Muscle of leg (tissue), 3 donors: ENCODE measurements at regions not wholly inside any gene's neighbourhood (a gene's known extent, or its start where the extent isn't known, plus 50 kb on each side); places are given as distances from the start of the nearest gene placed in this dataset.

Source experiments
- DNase-seq: peaks from one replicate; pipeline ENCODE4 v3.0.0; 2013
- H3K27ac ChIP-seq: one replicate; pipeline ENCODE4 v1.5.1; 2013; ENCODE audit warnings: mild to moderate bottlenecking, low read length, control low read depth
- H3K27me3 ChIP-seq: one replicate; pipeline ENCODE4 v1.6.1; 2013; ENCODE audit warnings: low read length; ENCODE audit not compliant: control insufficient read depth, insufficient read depth
- H3K36me3 ChIP-seq: one replicate; pipeline ENCODE4 v1.6.1; 2013; ENCODE audit warnings: low read length; ENCODE audit not compliant: control insufficient read depth, insufficient read depth
- H3K4me1 ChIP-seq: one replicate; pipeline ENCODE4 v1.6.1; 2013; ENCODE audit warnings: low read length; ENCODE audit not compliant: control insufficient read depth, insufficient read depth
- H3K4me3 ChIP-seq: one replicate; pipeline ENCODE4 v1.5.1; 2013; ENCODE audit warnings: low read length, control low read depth
- H3K9me3 ChIP-seq: replicated peaks from 2 replicates; pipeline ENCODE4 v1.6.1; 2013; ENCODE audit warnings: low read depth, low read length; ENCODE audit not compliant: control insufficient read depth
- WGBS: methylation state at CpG from one replicate; pipeline ENCODE4 v1.1.5; 2013; ENCODE audit warnings: missing lambda C conversion rate; ENCODE audit not compliant: insufficient coverage; 5-methylcytosine and 5-hydroxymethylcytosine counted together

GRCh38 chr12:93113317-93114006 lies 184.4 kb upstream of the EEA1 start:
- no peaks in the 10 kb centered on the region for H3K27me3 ChIP-seq
- no peak overlapping the region for H3K4me3 ChIP-seq
- peaks cover 22% of the 10 kb centered on the region for H3K4me1 ChIP-seq
- WGBS = 86% methylated on average over 1 of the region's 2 CpGs
- DNase-seq = no peak
- no peak overlapping the region for H3K27ac ChIP-seq
- no peaks in the 10 kb centered on the region for H3K9me3 ChIP-seq
- H3K36me3 ChIP-seq = no peaks in the 10 kb centered on the region

- peak; percentile 87 for DNase-seq
- Histone ChIP-seq H3K27me3 (no peaks in the 10 kb centered on the region), H3K27ac (peak overlapping the region; percentile 69), H3K4me1 (peaks cover 22% of the 10 kb centered on the region), H3K4me3 (no peak overlapping the region), H3K9me3 (no peaks in the 10 kb centered on the region), H3K36me3 (no peaks in the 10 kb centered on the region)
- 31% methylated on average over 4 of the region's 6 CpGs for WGBS
Measured at GRCh38 chr12:93115198-93115601, 186.1 kb upstream of the EEA1 start.

GRCh38 chr12:93115646-93116045 lies 186.6 kb upstream of the EEA1 start:
- H3K27ac ChIP-seq = peak overlapping the region; percentile 69

GRCh38 chr12:93116632-93117031 lies 187.5 kb upstream of the EEA1 start:
- no peaks in the 10 kb centered on the region for H3K36me3 ChIP-seq
- H3K4me3 ChIP-seq = no peak overlapping the region
- 93% methylated on average over 2 of the region's 4 CpGs for WGBS
- no peak overlapping the region for H3K27ac ChIP-seq
- H3K4me1 ChIP-seq = peaks cover 22% of the 10 kb centered on the region
- no peak for DNase-seq
- no peaks in the 10 kb centered on the region for H3K9me3 ChIP-seq
- no peaks in the 10 kb centered on the region for H3K27me3 ChIP-seq

More at GRCh38 chr12:93115646-93116045, 186.6 kb upstream of the EEA1 start:
- 5% methylated on average over 2 of the region's 4 CpGs for WGBS
- no peak overlapping the region for H3K4me3 ChIP-seq
- peaks cover 22% of the 10 kb centered on the region for H3K4me1 ChIP-seq
- DNase-seq = peak; percentile 87
- no peaks in the 10 kb centered on the region for H3K9me3 ChIP-seq
- no peaks in the 10 kb centered on the region for H3K27me3 ChIP-seq
- no peaks in the 10 kb centered on the region for H3K36me3 ChIP-seq

GRCh38 chr12:93121729-93122488 lies 192.8 kb upstream of the EEA1 start:
- no peaks in the 10 kb centered on the region for H3K27me3 ChIP-seq
- no peak overlapping the region for H3K4me3 ChIP-seq
- H3K4me1 ChIP-seq = no peaks in the 10 kb centered on the region
- 55% methylated on average over 2 of the region's 4 CpGs for WGBS
- H3K9me3 ChIP-seq = no peaks in the 10 kb centered on the region
- no peaks in the 10 kb centered on the region for H3K36me3 ChIP-seq
- no peak overlapping the region for H3K27ac ChIP-seq
- peak; percentile 70 for DNase-seq

GRCh38 chr12:93122569-93123091 lies 193.5 kb upstream of the EEA1 start:
- Histone ChIP-seq H3K4me3 (no peak overlapping the region), H3K27me3 (no peaks in the 10 kb centered on the region), H3K4me1 (peaks cover 4% of the 10 kb centered on the region), H3K27ac (no peak overlapping the region), H3K9me3 (no peaks in the 10 kb centered on the region), H3K36me3 (no peaks in the 10 kb centered on the region)
- no peak for DNase-seq
- WGBS = 100% methylated on average over 1 of the region's 5 CpGs

- Histone ChIP-seq H3K27ac (no peak overlapping the region), H3K4me3 (no peak overlapping the region), H3K27me3 (no peaks in the 10 kb centered on the region), H3K9me3 (no peaks in the 10 kb centered on the region), H3K4me1 (peaks cover 12% of the 10 kb centered on the region), H3K36me3 (no peaks in the 10 kb centered on the region)
- no peak for DNase-seq
- WGBS = no CpG with 5 or more reads among the region's 1 CpG
Measured at GRCh38 chr12:93125126-93125525, 196.0 kb upstream of the EEA1 start.

GRCh38 chr12:93126069-93126474 lies 197.0 kb upstream of the EEA1 start:
- peaks cover 14% of the 10 kb centered on the region for H3K4me1 ChIP-seq
- H3K9me3 ChIP-seq = no peaks in the 10 kb centered on the region
- H3K27ac ChIP-seq = no peak overlapping the region
- H3K4me3 ChIP-seq = no peak overlapping the region
- H3K36me3 ChIP-seq = no peaks in the 10 kb centered on the region
- no peak for DNase-seq
- no peaks in the 10 kb centered on the region for H3K27me3 ChIP-seq
- WGBS = no CpG with 5 or more reads among the region's 2 CpGs

- Histone ChIP-seq H3K4me3 (no peak overlapping the region), H3K27me3 (no peaks in the 10 kb centered on the region), H3K9me3 (no peaks in the 10 kb centered on the region), H3K4me1 (peaks cover 14% of the 10 kb centered on the region), H3K27ac (no peak overlapping the region), H3K36me3 (no peaks in the 10 kb centered on the region)
- DNase-seq = no peak
- WGBS = 84% methylated on average over 6 of the region's 7 CpGs
Measured at GRCh38 chr12:93127107-93127560, 198.0 kb upstream of the EEA1 start.

- H3K4me3 ChIP-seq = no peak overlapping the region
Measured at GRCh38 chr12:93127582-93128331, 198.7 kb upstream of the EEA1 start.

More at GRCh38 chr12:93127582-93128331, 198.7 kb upstream of the EEA1 start:
- WGBS = 33% methylated on average over 10 of the region's 16 CpGs
- Histone ChIP-seq H3K27me3 (no peaks in the 10 kb centered on the region), H3K9me3 (no peaks in the 10 kb centered on the region), H3K27ac (no peak overlapping the region), H3K4me1 (peaks cover 14% of the 10 kb centered on the region), H3K36me3 (no peaks in the 10 kb centered on the region)
- peak; percentile 63 for DNase-seq
